ENCODE measurements at regions not wholly inside any gene's neighbourhood (a gene's known extent, or its start where the extent isn't known, plus 50 kb on each side); places are given as distances from the start of the nearest gene placed in this dataset.

- no peak for DNase-seq (ENCODE audit: low read depth in 3 of 3, low spot score in 2 of 3)
These were observed 552.1 kb downstream of the TFEC start for GRCh38 chr7:115478426-115478825.

GRCh38 chr7:115477193-115477651 lies 553.3 kb downstream of the TFEC start:
- DNase-seq (ENCODE audit: low read depth in 3 of 3, low spot score in 2 of 3) = peak in 1 of 3 donors; percentile 18

DNA sequence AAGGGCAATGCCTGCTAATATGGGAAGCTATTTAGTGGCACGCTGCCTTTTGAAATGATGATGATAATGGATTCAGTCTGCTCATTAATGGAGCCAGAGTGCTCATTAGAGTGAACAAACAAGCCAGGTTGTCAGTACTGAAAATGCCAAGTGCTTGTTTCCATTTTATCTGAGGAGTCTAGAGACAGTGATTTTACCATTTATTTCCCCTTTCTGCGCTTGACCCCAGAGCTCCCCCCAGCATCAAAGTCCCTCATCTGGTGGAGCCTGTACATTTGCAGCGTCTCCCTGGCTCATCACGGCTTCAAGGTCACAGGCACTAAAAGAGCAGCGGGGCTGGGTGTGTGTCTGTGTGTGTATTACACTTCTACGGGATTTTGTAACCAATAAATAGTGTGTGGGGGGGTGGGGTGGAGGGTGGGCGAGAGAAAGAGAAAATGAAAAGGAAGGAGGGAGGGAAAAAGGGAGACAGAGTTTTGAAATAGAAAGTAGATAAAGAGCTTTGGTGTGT lies 553.8 kb downstream of the TFEC start:
- DNase-seq (ENCODE audit: low read depth in 3 of 3, low spot score in 2 of 3) = no peak

- DNase-seq (ENCODE audit: low read depth in 3 of 3, low spot score in 2 of 3) = no peak
These were observed 554.0 kb downstream of the MDFIC start for GRCh38 chr7:115475761-115476385.

DNA sequence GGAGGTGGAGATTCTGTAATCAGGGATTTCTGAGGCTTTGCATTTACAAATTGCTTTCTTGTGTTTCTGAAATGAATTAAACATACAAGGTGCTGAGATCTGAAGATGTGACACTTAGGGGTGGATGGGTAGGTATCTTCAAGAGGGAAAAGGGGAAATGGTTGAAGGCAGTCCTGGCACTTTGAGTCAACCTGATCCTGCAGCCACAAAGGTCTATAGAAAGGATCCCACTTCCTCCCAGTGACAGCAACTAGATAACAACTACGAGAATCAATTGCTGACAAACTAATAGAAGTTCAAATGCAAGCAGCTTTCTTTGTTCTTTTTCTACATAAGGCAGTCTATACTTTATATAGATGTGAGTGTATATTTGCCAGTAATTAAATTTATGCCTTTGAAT lies 553.3 kb downstream of the MDFIC start:
- DNase-seq (ENCODE audit: low read depth in 3 of 3, low spot score in 2 of 3) = no peak

- no peak for DNase-seq (ENCODE audit: low read depth in 3 of 3, low spot score in 2 of 3)
These were observed 552.2 kb downstream of the MDFIC start for GRCh38 chr7:115474137-115474536.

DNA sequence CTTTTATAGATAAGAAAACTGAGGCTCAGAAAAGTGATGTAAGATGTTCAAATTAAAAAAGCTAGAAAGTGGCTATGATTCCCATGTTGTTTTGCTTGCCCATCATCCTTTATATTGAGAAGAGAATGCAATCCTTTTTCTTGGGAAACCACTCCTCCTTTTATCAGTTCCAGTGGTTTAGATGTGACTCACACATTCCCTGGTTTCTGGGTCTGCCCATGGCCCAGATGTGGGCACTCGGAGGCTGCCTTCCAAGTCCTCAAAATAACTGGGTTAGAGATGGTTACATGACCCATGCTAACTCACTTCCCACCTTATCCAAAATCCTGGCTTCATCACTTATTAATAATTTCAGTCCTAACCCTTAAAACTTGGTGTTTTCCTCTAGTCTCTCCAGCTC lies 550.0 kb downstream of the MDFIC start:
- no peak for DNase-seq (ENCODE audit: low read depth in 3 of 3, low spot score in 2 of 3)

DNA sequence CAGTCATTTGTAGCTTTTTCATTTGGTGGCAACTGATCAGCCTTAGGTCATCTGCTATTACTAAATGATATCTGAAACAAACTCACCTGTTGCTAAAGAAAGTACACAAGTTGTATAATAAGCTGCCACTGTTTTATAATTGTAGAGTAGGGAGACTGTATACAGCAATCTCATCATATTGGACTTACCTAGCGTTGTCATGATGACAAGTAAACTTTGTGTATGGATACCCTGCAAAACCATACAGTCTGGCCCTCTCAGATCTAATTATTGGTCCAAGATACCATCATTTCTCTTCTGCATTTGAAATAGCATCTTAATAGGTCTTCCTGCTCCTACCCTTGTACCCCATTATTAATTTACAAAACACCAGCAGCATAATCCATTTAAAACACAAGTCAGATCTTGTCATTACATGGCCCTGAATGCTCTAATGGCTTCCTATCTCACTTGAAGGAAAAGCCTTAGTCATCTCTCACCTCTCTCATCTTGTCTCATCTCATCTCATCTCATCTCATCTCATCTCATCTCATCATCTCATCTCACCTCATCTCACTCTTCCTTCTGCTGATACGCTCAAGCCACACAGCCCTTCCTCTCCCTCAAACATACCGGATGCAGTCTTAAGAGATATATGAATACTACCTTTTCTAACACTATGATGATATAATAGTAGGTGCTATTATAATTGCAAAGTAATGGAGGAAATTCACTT lies 540.6 kb downstream of the MDFIC start:
- no peak for DNase-seq (ENCODE audit: low read depth in 3 of 3, low spot score in 2 of 3)

- no peak for DNase-seq (ENCODE audit: low read depth in 3 of 3, low spot score in 2 of 3)
These were observed 527.8 kb downstream of the MDFIC start for GRCh38 chr7:115449689-115450088.

DNA sequence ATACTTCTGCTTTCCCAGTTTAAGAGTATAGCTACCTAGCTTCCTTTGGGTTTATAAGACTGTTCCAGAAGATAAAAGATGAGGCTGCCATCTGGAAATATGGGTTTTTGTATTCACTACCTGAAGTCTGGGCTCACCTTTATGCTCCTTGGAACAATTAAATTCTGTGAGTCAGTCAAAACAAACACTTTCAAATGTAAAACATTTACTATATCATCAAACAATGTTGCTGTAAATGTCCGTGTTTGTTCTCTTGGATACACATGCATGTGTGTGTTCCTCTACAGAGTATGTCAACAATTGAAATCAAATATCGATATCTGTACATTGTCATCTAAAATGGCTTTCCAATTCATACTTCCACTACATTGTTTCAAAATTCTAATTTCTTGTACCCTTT lies 525.6 kb downstream of the MDFIC start:
- DNase-seq (ENCODE audit: low read depth in 3 of 3, low spot score in 2 of 3) = no peak

DNA sequence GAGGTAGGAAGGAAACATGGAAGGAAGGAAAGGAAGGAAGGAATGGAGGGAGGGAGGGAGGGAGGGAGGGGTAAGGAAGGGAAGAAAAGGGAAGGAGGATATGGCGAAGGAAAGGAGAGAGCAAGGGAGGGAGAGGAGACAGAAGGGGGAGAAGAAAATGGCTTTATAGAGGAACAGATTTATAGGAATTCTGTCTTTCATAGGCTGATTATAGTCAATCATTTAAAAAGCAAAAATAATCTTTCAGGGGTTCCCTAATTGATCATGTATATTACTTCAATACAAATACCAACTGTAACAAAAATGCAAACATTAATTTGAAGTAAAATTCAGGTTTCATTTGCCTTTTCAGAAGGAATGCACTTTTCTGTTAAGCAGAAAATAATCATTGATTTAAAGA lies 519.1 kb downstream of the MDFIC start:
- DNase-seq (ENCODE audit: low read depth in 3 of 3, low spot score in 2 of 3) = no peak

GRCh38 chr7:115435178-115435577 lies 513.3 kb downstream of the MDFIC start:
- DNase-seq (ENCODE audit: low read depth in 3 of 3, low spot score in 2 of 3) = no peak

GRCh38 chr7:115429918-115430317 lies 508.0 kb downstream of the MDFIC start:
- no peak for DNase-seq (ENCODE audit: low read depth in 3 of 3, low spot score in 2 of 3)

GRCh38 chr7:115417662-115418061 lies 495.8 kb downstream of the MDFIC start:
- DNase-seq (ENCODE audit: low read depth in 3 of 3, low spot score in 2 of 3) = no peak

DNA sequence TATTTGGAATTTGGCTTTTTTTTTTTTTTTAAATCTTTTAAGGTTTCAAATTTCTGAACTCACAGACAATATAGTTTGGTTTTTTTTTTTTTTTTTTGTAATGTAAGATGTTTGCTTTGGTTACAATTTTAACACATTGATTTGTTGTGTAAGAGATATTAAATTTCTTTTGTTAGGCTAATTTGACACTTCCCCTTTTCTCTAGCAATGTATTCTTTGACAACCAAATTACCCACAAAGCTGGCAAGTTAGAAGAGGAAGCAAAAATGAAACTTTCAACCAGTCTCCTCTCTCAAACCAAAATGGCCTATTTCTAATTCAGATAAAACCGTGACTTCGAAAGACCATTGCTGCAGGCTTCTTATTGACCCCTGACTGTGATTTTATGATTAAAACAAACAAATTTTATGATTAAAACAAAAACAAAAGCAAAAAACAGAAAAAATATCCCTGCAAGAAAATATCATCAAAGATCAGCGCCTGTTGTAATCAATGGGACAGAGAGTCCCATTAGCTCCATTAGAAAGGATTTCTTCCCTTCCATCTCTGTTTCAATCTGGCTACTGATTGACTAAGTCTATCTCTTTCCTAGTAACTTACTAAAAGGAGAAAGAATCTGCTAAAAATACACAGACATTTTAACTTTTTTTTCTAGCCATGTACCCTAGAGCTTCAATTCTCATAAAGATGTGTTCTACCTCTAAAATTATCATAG lies 489.2 kb downstream of the MDFIC start:
- DNase-seq (ENCODE audit: low read depth in 3 of 3, low spot score in 2 of 3) = no peak

DNA sequence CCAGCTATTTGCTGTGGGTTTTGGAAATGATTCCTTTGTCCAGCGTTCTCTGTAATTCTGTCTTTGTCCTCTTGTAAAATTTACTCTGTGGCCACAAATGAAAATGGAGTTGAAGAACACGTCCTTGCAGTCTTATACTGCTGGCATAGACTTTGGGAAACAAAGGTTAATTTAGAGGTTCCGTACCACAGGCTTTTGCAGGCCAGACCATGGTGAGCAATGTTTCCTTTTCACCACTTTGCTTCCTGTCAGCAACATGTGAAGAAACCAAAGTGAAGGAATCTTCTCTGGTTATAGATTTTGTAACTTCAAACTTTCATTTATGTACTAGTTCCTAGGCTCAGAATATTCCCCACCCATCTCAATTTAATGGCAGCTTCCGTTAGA lies 488.5 kb downstream of the MDFIC start:
- no peak for DNase-seq (ENCODE audit: low read depth in 3 of 3, low spot score in 2 of 3)

DNA sequence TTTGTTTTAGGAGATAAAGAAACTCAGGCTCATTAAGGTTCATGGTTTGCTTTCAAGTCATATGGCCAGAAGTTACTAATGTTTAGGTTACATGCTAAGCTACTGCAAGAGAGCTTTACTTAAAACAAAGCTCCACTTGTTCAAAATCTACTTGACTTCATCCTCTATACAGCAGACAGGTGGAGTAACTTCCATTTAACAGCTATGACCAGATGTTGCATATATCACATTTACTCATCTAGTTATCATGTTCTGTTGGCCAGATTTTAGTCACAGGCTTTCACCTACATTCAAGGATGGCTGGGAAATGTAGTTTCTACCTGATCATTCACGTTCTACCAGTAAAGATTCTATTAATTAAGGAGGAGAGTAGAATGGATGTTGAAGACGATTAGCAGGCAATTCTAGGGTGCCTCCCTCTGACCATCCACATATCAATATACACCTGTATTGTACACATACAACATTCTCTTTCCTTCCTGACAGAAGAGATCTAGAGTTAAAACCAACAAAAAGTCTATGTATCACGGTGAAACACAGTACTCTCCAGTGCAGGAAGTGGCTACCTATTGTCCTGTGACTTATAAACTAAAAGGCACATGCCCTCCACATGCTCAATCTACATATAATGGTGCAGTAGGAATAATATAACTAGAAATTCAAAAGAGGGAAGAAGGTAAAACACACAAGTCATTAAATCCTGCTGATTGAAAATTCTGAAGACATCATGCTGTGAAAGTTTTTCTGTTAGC lies 488.0 kb downstream of the MDFIC start:
- DNase-seq (ENCODE audit: low read depth in 3 of 3, low spot score in 2 of 3) = no peak

DNA sequence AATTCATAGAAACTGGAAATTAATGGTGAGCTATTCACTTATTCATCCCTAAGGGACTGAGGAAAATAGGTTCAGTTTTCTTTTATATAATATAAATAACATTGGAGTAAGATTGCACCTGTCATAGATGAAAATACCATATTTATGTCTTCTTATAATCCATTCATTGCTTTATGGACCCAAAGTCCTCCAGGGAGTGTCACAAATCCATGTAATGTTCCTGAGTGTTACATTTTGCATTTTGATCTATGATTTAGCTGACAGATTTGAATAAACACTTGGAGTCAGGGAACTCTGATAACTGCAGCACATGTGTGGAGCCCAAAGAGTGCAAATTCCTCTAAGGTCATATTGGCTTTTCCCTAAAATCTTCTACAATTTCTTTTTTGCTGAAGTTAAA lies 484.3 kb downstream of the MDFIC start:
- DNase-seq (ENCODE audit: low read depth in 3 of 3, low spot score in 2 of 3) = no peak

- no peak for DNase-seq (ENCODE audit: low read depth in 3 of 3, low spot score in 2 of 3)
These were observed 465.2 kb downstream of the MDFIC start for GRCh38 chr7:115387137-115387536.

DNA sequence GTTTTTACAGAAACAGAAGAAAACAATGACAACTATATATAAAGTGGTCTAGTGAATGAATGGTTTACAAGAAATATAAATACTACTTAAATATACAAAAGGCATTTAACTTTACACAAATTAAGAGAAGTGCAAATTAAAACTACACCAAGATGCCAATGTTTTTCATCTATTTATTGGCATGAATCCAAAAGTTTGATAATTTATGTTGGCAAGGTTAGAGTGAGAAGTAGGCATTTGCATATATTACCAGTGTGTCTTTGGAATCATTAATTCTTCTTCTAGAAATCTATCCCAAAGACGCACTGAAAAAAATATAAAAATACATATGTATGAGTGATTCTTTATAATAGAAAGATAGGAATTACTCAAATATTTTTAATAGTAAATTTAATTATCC lies 457.4 kb downstream of the MDFIC start:
- no peak for DNase-seq (ENCODE audit: low read depth in 3 of 3, low spot score in 2 of 3)

- no peak for DNase-seq (ENCODE audit: low read depth in 3 of 3, low spot score in 2 of 3)
These were observed 447.1 kb downstream of the MDFIC start for GRCh38 chr7:115368998-115369397.
